ENCODE measurements at regions not wholly inside any gene's neighbourhood (a gene's known extent, or its start where the extent isn't known, plus 50 kb on each side); places are given as distances from the start of the nearest gene placed in this dataset.

GRCh38 chr9:17929506-17929905 is 350.6 kb downstream of the SH3GL2 start:
- TF ChIP-seq CTCF (IDR thresholded peaks at IDR 0.05) (no peak), POLR2A (IDR thresholded peaks at IDR 0.05) (no peak)

Data from esophagus squamous epithelium (tissue), 4 donors.